ENCODE measurements at regions not wholly inside any gene's neighbourhood (a gene's known extent, or its start where the extent isn't known, plus 50 kb on each side); places are given as distances from the start of the nearest gene placed in this dataset.

GRCh38 chr1:47574451-47575165 is 136.8 kb downstream of the FOXD2 start:
- DNase-seq (ENCODE audit: low read depth, low spot score): no peak

GRCh38 chr1:47575855-47576757 is 138.3 kb downstream of the FOXD2 start:
- DNase-seq (ENCODE audit: low read depth, low spot score): no peak

- no peak for DNase-seq (ENCODE audit: low read depth, low spot score)
Measured at GRCh38 chr1:47576758-47577115, 138.9 kb downstream of the FOXD2 start.

- no peak for DNase-seq (ENCODE audit: low read depth, low spot score)
Measured at GRCh38 chr1:47577303-47578025, 139.6 kb downstream of the FOXD2 start.

GRCh38 chr1:47578026-47578720 is 140.3 kb downstream of the FOXD2 start:
- DNase-seq (ENCODE audit: low read depth, low spot score): no peak

GRCh38 chr1:47578721-47579419 is 141.0 kb downstream of the FOXD2 start:
- DNase-seq (ENCODE audit: low read depth, low spot score): no peak

- no peak for DNase-seq (ENCODE audit: low read depth, low spot score)
Measured at GRCh38 chr1:47579809-47580208, 142.0 kb downstream of the FOXD2 start.

- DNase-seq (ENCODE audit: low read depth, low spot score): no peak
Measured at GRCh38 chr1:47580451-47580995, 142.7 kb downstream of the FOXD2 start.

GRCh38 chr1:47582891-47583608 is 145.2 kb downstream of the FOXD2 start:
- no peak for DNase-seq (ENCODE audit: low read depth, low spot score)

GRCh38 chr1:47584249-47584648 is 146.4 kb downstream of the FOXD2 start:
- no peak for DNase-seq (ENCODE audit: low read depth, low spot score)

- DNase-seq (ENCODE audit: low read depth, low spot score): no peak
Measured at GRCh38 chr1:47585141-47585902, 147.5 kb downstream of the FOXD2 start.

GRCh38 chr1:47587891-47588582 is 150.2 kb downstream of the FOXD2 start:
- DNase-seq (ENCODE audit: low read depth, low spot score): no peak

- no peak for DNase-seq (ENCODE audit: low read depth, low spot score)
Measured at GRCh38 chr1:47590523-47591225, 152.8 kb downstream of the FOXD2 start.

GRCh38 chr1:47591801-47592200 is 154.0 kb downstream of the FOXD2 start:
- no peak for DNase-seq (ENCODE audit: low read depth, low spot score)

- no peak for DNase-seq (ENCODE audit: low read depth, low spot score)
Measured at GRCh38 chr1:47592296-47593012, 154.6 kb downstream of the FOXD2 start.

- DNase-seq (ENCODE audit: low read depth, low spot score): no peak
Measured at GRCh38 chr1:47593013-47593568, 155.2 kb downstream of the FOXD2 start.
